Lung (tissue), 11 donors: ENCODE measurements at regions not wholly inside any gene's neighbourhood (a gene's known extent, or its start where the extent isn't known, plus 50 kb on each side); places are given as distances from the start of the nearest gene placed in this dataset.
A peak's percentile ranks its signal among the peaks of the same experiment; 100 is the strongest.

ENCODE experiments used
- ATAC-seq: fragments of 200-7000 bp; cut with Tn5 transposase; one replicate; pipeline ENCODE4 v1.9.1; 2020; ENCODE audit warnings: moderate number of reproducible peaks; ENCODE audit not compliant: insufficient read depth, low FRiP score
- DNase-seq, 3 donors: peaks; one replicate each; pipeline ENCODE4 v3.0.0-alpha.2; 2013 to 2017
- H3K27ac ChIP-seq, 2 donors: one replicate each; pipeline ENCODE4 v1.5.1; 2013; ENCODE audit warnings: mild to moderate bottlenecking in 2 of 2, moderate library complexity in 2 of 2, control low read depth in 1 of 2, inconsistent platforms in 1 of 2, low read depth in 1 of 2, low read length in 1 of 2
- H3K27me3 ChIP-seq, 3 donors: one replicate each; pipeline ENCODE4 v1.5.1; 2013; ENCODE audit warnings: low read length in 2 of 3; ENCODE audit not compliant: control insufficient read depth in 3 of 3, insufficient read depth in 3 of 3
- H3K36me3 ChIP-seq, 4 donors: one replicate each; pipeline ENCODE4 v1.5.1; 2013; ENCODE audit warnings: low read length in 4 of 4, mild to moderate bottlenecking in 1 of 4, moderate library complexity in 1 of 4; ENCODE audit not compliant: control insufficient read depth in 4 of 4, insufficient read depth in 4 of 4
- H3K4me1 ChIP-seq, 5 donors: one replicate each; pipeline ENCODE4 v1.5.1; 2013; ENCODE audit warnings: low read length in 5 of 5, mild to moderate bottlenecking in 2 of 5, moderate library complexity in 1 of 5; ENCODE audit not compliant: control insufficient read depth in 5 of 5, insufficient read depth in 5 of 5
- H3K4me3 ChIP-seq: one replicate; pipeline ENCODE4 v1.5.1; 2013; ENCODE audit warnings: mild to moderate bottlenecking, control low read depth, moderate library complexity
- H3K9ac ChIP-seq, 2 donors: one replicate each; pipeline ENCODE4 v1.5.1; 2013; ENCODE audit warnings: low read length in 2 of 2, control low read depth in 1 of 2; ENCODE audit not compliant: insufficient read depth in 1 of 2
- H3K9me3 ChIP-seq, 4 donors: one replicate each; pipeline ENCODE4 v1.5.1; 2013; ENCODE audit warnings: low read length in 3 of 4, mild to moderate bottlenecking in 1 of 4, moderate library complexity in 1 of 4; ENCODE audit not compliant: control insufficient read depth in 4 of 4, insufficient read depth in 3 of 4
- WGBS, 2 donors: extraction: QIAGEN DNeasy Blood & Tissue Kit; methylation state at CpG; one replicate each; pipeline ENCODE4 v1.1.7; 2013; 5-methylcytosine and 5-hydroxymethylcytosine counted together
- TF ChIP-seq, protein P1 (sequence below): IDR thresholded peaks from 2 replicates; pipeline ENCODE4 v1.5.1; 2012; ENCODE audit warnings: mild to moderate bottlenecking; ENCODE audit errors: control extremely low read depth, extremely low read depth
- donor health status: control.
- donor health status: control.
- donor health status: Bipolar disorder and iron deficiency.
- donor health status: healthy.
- donor health status: DM: yes; HTN: yes; CAD: no.

DNA sequence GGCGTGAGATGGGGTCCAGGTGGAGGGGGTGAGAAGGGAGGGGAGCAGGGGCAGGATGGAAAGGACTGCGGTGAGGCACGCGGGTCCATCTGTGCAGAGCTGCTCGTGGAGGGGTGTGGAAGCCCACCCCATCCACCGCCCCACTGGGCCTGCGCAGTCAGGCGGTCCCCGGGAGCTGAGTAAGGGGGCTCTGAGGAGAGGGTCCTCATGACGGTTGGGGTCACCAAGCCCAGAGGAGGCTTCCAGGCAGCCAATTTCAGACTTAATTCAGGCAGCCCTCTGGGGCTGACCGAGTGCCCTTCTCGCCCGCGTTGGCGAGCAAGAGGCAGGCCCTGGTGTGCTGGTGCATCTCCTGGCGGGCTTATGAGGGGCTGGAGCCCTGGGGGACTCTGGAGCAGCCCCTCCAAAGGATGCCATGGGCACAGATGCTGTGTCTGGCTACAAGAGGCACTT is 115.5 kb downstream of the KIF26A start:
- TF ChIP-seq, protein P1, sequence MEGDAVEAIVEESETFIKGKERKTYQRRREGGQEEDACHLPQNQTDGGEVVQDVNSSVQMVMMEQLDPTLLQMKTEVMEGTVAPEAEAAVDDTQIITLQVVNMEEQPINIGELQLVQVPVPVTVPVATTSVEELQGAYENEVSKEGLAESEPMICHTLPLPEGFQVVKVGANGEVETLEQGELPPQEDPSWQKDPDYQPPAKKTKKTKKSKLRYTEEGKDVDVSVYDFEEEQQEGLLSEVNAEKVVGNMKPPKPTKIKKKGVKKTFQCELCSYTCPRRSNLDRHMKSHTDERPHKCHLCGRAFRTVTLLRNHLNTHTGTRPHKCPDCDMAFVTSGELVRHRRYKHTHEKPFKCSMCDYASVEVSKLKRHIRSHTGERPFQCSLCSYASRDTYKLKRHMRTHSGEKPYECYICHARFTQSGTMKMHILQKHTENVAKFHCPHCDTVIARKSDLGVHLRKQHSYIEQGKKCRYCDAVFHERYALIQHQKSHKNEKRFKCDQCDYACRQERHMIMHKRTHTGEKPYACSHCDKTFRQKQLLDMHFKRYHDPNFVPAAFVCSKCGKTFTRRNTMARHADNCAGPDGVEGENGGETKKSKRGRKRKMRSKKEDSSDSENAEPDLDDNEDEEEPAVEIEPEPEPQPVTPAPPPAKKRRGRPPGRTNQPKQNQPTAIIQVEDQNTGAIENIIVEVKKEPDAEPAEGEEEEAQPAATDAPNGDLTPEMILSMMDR, result no peak
- peaks cover 0 to 3% (median 0%) of the 10 kb centered on the region in 3 donors for H3K27me3 ChIP-seq
- no peaks in the 10 kb centered on the region for H3K9me3 ChIP-seq
- H3K36me3 ChIP-seq, result no peaks in the 10 kb centered on the region
- H3K4me3 ChIP-seq, result no peak overlapping the region
- no peak overlapping the region for H3K9ac ChIP-seq
- WGBS, 2 donors, result 86 to 90% methylated on average over 16 of the region's 16 CpGs
- ATAC-seq (no peak), DNase-seq (no peak)
- H3K27ac ChIP-seq, result no peak overlapping the region
- H3K4me1 ChIP-seq, result peaks cover 0 to 7% (median 4%) of the 10 kb centered on the region in 5 donors

DNA sequence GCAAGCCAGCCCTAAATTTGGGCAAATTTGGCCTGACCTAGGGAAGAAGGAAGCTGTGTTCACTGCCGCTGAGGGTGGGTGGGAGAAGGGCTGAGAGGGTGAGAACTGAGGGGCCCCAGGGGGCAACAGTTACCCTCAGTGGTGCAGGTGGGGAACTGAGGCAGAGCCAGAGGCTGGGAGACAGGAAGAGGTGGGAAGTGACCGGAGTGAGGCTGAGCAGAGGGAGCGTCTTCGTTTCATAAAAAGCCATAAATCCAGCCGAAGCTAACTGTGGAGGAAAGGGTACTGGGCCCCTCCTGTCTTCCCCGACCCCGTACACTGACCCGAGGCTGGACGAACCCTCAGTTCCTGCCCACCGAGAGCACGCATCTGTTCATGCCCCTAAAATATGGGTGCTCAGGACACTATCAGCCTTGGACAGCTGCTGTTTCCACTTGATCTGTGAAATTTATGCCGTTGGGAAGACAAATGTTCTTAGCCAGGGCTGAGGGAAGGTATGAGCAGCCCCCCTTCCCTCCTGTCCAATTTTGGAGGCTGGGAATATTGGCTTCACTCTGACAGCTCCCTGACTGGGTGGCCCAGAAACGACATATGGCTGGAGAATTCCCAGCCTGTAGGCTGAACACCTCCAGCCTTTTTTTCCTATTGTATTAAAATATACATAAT is 116.5 kb downstream of the KIF26A start:
- Histone ChIP-seq H3K27me3 (peaks cover 0 to 3% (median 0%) of the 10 kb centered on the region in 3 donors), H3K4me3 (no peak overlapping the region), H3K36me3 (no peaks in the 10 kb centered on the region), H3K4me1 (peaks cover 0 to 7% (median 4%) of the 10 kb centered on the region in 5 donors), H3K9ac (no peak overlapping the region), H3K27ac (no peak overlapping the region), H3K9me3 (peaks cover 0 to 5% (median 2%) of the 10 kb centered on the region in 4 donors)
- no peak for ATAC-seq
- TF ChIP-seq, protein P1, result no peak
- 37 to 52% methylated on average over 13 of the region's 13 CpGs for WGBS, 2 donors
- DNase-seq, result peak; percentile 11 to 31 (median 27)

DNA sequence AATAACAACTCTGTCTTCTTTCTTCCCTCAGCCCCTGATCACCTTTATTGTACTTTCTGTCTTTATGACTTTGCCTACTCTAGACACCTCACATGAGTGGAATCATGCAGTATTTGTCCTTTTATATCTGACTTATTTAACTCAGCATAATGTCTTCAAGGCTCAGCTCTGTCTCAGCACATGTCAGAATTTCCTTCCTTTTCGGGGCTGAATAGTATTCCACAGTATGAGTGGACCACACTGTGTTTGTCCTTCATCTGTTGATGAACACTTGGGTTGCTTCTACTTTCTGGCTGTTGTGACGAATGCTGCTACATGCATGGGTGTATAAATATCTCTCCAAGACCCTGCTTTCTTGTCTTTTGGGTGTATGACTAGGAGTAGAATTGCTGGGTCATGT is 117.6 kb downstream of the KIF26A start:
- no peak for DNase-seq
- H3K27me3 ChIP-seq, result peaks cover 0 to 3% (median 0%) of the 10 kb centered on the region in 3 donors
- peaks cover 0 to 5% (median 2%) of the 10 kb centered on the region in 4 donors for H3K9me3 ChIP-seq
- TF ChIP-seq, protein P1, result no peak
- H3K4me1 ChIP-seq, result peaks cover 0 to 7% (median 4%) of the 10 kb centered on the region in 5 donors
- no peak overlapping the region for H3K9ac ChIP-seq
- no peaks in the 10 kb centered on the region for H3K36me3 ChIP-seq
- no peak overlapping the region for H3K4me3 ChIP-seq
- ATAC-seq, result no peak
- no peak overlapping the region for H3K27ac ChIP-seq
- 92 to 95% methylated on average over 2 of the region's 2 CpGs for WGBS, 2 donors
